ENCODE measurements at regions not wholly inside any gene's neighbourhood (a gene's known extent, or its start where the extent isn't known, plus 50 kb on each side); places are given as distances from the start of the nearest gene placed in this dataset.
"Not testable (repeated sequence)": the region's sequence is repeated elsewhere in the genome, so short reads cannot be mapped to it uniquely, and the experiment has no call there.

- TF ChIP-seq FOXP2 (optimal IDR thresholded peaks at IDR 0.05; ENCODE audit: control extremely low read depth, extremely low read length, insufficient read depth) (no peak), POLR2AphosphoS5 (IDR thresholded peaks at IDR 0.05; ENCODE audit: borderline replicate concordance, low read depth, low read length) (no peak), EZH2 (IDR thresholded peaks at IDR 0.05) (no peak)
- DNase-seq (ENCODE audit: low read depth, low spot score): no peak
- Histone ChIP-seq H3K36me3 (ENCODE audit: insufficient read depth, low read length) (no peaks in the 10 kb centered on the region), H3K4me3 (no peak overlapping the region), H3K9me3 (ENCODE audit: low read depth, low read length) (no peaks in the 10 kb centered on the region), H3K9ac (ENCODE audit: insufficient read length) (no peak overlapping the region), H3K27ac (no peak overlapping the region)
Measured at GRCh38 chr11:69217276-69218105, 61.8 kb downstream of the SMIM38 start.

- no peak overlapping the region for H3K4me3 ChIP-seq
- H3K36me3 ChIP-seq (ENCODE audit: insufficient read depth, low read length): no peaks in the 10 kb centered on the region
- DNase-seq (ENCODE audit: low read depth, low spot score): no peak
- H3K9ac ChIP-seq (ENCODE audit: insufficient read length): no peak overlapping the region
- no peaks in the 10 kb centered on the region for H3K9me3 ChIP-seq (ENCODE audit: low read depth, low read length)
- H3K27ac ChIP-seq: no peak overlapping the region
- TF ChIP-seq POLR2AphosphoS5 (IDR thresholded peaks at IDR 0.05; ENCODE audit: borderline replicate concordance, low read depth, low read length): no peak
- TF ChIP-seq FOXP2 (optimal IDR thresholded peaks at IDR 0.05; ENCODE audit: control extremely low read depth, extremely low read length, insufficient read depth): no peak
- TF ChIP-seq EZH2 (IDR thresholded peaks at IDR 0.05): no peak
Measured at GRCh38 chr11:69218271-69218682, 62.5 kb downstream of the SMIM38 start.

- no peak for TF ChIP-seq FOXP2 (optimal IDR thresholded peaks at IDR 0.05; ENCODE audit: control extremely low read depth, extremely low read length, insufficient read depth)
- no peak for TF ChIP-seq POLR2AphosphoS5 (IDR thresholded peaks at IDR 0.05; ENCODE audit: borderline replicate concordance, low read depth, low read length)
- no peak for TF ChIP-seq EZH2 (IDR thresholded peaks at IDR 0.05)
- H3K9ac ChIP-seq (ENCODE audit: insufficient read length): no peak overlapping the region
- no peaks in the 10 kb centered on the region for H3K9me3 ChIP-seq (ENCODE audit: low read depth, low read length)
Measured at GRCh38 chr11:69218946-69219720, 63.4 kb downstream of the SMIM38 start.

GRCh38 chr11:69219991-69220390, 64.3 kb downstream of the SMIM38 start:
- DNase-seq (ENCODE audit: low read depth, low spot score): no peak
- TF ChIP-seq FOXP2 (optimal IDR thresholded peaks at IDR 0.05; ENCODE audit: control extremely low read depth, extremely low read length, insufficient read depth): no peak

More at GRCh38 chr11:69218946-69219720, 63.4 kb downstream of the SMIM38 start:
- Histone ChIP-seq H3K27ac (no peak overlapping the region), H3K4me3 (no peak overlapping the region), H3K36me3 (ENCODE audit: insufficient read depth, low read length) (no peaks in the 10 kb centered on the region)
- no peak for DNase-seq (ENCODE audit: low read depth, low spot score)

GRCh38 chr11:69220561-69221051, 64.9 kb downstream of the SMIM38 start:
- Histone ChIP-seq H3K9me3 (ENCODE audit: low read depth, low read length) (no peaks in the 10 kb centered on the region), H3K36me3 (ENCODE audit: insufficient read depth, low read length) (no peaks in the 10 kb centered on the region), H3K27ac (no peak overlapping the region), H3K9ac (ENCODE audit: insufficient read length) (no peak overlapping the region), H3K4me3 (no peak overlapping the region)
- no peak for DNase-seq (ENCODE audit: low read depth, low spot score)
- TF ChIP-seq POLR2AphosphoS5 (IDR thresholded peaks at IDR 0.05; ENCODE audit: borderline replicate concordance, low read depth, low read length) (no peak), FOXP2 (optimal IDR thresholded peaks at IDR 0.05; ENCODE audit: control extremely low read depth, extremely low read length, insufficient read depth) (no peak), EZH2 (IDR thresholded peaks at IDR 0.05) (no peak)

More at GRCh38 chr11:69219991-69220390, 64.3 kb downstream of the SMIM38 start:
- H3K36me3 ChIP-seq (ENCODE audit: insufficient read depth, low read length): no peaks in the 10 kb centered on the region
- no peak overlapping the region for H3K27ac ChIP-seq
- H3K9ac ChIP-seq (ENCODE audit: insufficient read length): no peak overlapping the region
- no peak overlapping the region for H3K4me3 ChIP-seq
- H3K9me3 ChIP-seq (ENCODE audit: low read depth, low read length): no peaks in the 10 kb centered on the region

- no peak for DNase-seq (ENCODE audit: low read depth, low spot score)
- no peak overlapping the region for H3K9ac ChIP-seq (ENCODE audit: insufficient read length)
- no peak overlapping the region for H3K27ac ChIP-seq
- no peak overlapping the region for H3K4me3 ChIP-seq
- TF ChIP-seq FOXP2 (optimal IDR thresholded peaks at IDR 0.05; ENCODE audit: control extremely low read depth, extremely low read length, insufficient read depth) (no peak), POLR2AphosphoS5 (IDR thresholded peaks at IDR 0.05; ENCODE audit: borderline replicate concordance, low read depth, low read length) (no peak), EZH2 (IDR thresholded peaks at IDR 0.05) (no peak)
- no peaks in the 10 kb centered on the region for H3K9me3 ChIP-seq (ENCODE audit: low read depth, low read length)
- H3K36me3 ChIP-seq (ENCODE audit: insufficient read depth, low read length): no peaks in the 10 kb centered on the region; the same call in 1 of the 2 replicates
Measured at GRCh38 chr11:69221086-69221485, 65.4 kb downstream of the SMIM38 start.

GRCh38 chr11:69221636-69222035, 65.9 kb downstream of the SMIM38 start:
- DNase-seq (ENCODE audit: low read depth, low spot score); H3K9me3 ChIP-seq (ENCODE audit: low read depth, low read length); H3K36me3 ChIP-seq (ENCODE audit: insufficient read depth, low read length); H3K9ac ChIP-seq (ENCODE audit: insufficient read length); H3K4me3 ChIP-seq; H3K27ac ChIP-seq: not testable (repeated sequence)

- no peaks in the 10 kb centered on the region for H3K9me3 ChIP-seq (ENCODE audit: low read depth, low read length)
- H3K9ac ChIP-seq (ENCODE audit: insufficient read length): no peak overlapping the region
- DNase-seq (ENCODE audit: low read depth, low spot score): no peak
- no peak overlapping the region for H3K4me3 ChIP-seq
- TF ChIP-seq FOXP2 (optimal IDR thresholded peaks at IDR 0.05; ENCODE audit: control extremely low read depth, extremely low read length, insufficient read depth) (no peak), POLR2AphosphoS5 (IDR thresholded peaks at IDR 0.05; ENCODE audit: borderline replicate concordance, low read depth, low read length) (no peak), EZH2 (IDR thresholded peaks at IDR 0.05) (no peak)
- H3K36me3 ChIP-seq (ENCODE audit: insufficient read depth, low read length): no peaks in the 10 kb centered on the region; the same call in 1 of the 2 replicates
- H3K27ac ChIP-seq: no peak overlapping the region
Measured at GRCh38 chr11:69227271-69227670, 66.7 kb upstream of the MYEOV start.

Data from SK-N-MC (cell line).